ENCODE measurements at regions not wholly inside any gene's neighbourhood (a gene's known extent, or its start where the extent isn't known, plus 50 kb on each side); places are given as distances from the start of the nearest gene placed in this dataset.
"Not testable (repeated sequence)": the region's sequence is repeated elsewhere in the genome, so short reads cannot be mapped to it uniquely, and the experiment has no call there.

DNA sequence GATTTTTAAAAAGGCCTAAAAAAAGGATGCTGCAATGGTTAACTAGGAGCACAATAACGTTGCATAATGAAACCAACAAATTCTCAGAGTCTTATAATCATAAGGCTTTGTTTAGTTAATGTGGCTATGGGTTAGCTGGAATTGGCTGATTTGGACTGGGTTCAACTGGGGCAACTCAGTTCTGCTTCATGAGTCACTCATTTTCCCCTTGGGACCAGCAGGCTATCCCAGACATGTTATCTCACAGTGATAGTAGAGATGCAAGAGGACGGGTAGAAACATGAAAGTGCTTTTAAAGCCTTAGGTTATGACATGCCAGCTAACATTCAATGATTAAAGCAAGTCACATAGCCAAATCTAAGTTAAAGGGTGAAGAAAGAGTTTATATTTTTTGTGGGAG lies 189.2 kb upstream of the GK2 start:
- no peak overlapping the region for H3K4me3 ChIP-seq (ENCODE audit: low read depth, low read length)
- no peak for DNase-seq (ENCODE audit: low read depth)
- TF ChIP-seq, protein P1, sequence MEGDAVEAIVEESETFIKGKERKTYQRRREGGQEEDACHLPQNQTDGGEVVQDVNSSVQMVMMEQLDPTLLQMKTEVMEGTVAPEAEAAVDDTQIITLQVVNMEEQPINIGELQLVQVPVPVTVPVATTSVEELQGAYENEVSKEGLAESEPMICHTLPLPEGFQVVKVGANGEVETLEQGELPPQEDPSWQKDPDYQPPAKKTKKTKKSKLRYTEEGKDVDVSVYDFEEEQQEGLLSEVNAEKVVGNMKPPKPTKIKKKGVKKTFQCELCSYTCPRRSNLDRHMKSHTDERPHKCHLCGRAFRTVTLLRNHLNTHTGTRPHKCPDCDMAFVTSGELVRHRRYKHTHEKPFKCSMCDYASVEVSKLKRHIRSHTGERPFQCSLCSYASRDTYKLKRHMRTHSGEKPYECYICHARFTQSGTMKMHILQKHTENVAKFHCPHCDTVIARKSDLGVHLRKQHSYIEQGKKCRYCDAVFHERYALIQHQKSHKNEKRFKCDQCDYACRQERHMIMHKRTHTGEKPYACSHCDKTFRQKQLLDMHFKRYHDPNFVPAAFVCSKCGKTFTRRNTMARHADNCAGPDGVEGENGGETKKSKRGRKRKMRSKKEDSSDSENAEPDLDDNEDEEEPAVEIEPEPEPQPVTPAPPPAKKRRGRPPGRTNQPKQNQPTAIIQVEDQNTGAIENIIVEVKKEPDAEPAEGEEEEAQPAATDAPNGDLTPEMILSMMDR (IDR thresholded peaks at IDR 0.05; ENCODE audit: control insufficient read depth, extremely low read depth, insufficient read depth): no peak

DNA sequence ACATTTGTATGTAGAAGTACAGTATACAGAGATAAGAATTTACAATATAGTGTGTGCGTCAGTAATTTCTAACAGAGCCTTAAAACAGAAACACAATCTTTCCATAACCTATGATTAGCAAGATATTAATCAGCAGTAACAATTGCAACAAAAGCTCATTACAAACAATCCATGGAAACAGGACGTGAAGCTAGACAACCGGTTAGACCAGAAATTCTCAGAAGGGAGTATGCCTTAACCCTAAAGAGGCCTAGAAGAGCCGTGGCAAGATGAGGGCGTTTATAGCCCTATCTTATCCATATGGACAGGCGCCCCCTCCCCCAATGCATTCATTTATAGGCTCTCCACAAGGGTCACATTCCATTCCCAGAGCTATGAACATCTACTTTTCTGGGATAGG lies 184.2 kb upstream of the GK2 start:
- not testable (repeated sequence) for H3K4me3 ChIP-seq (ENCODE audit: low read depth, low read length); DNase-seq (ENCODE audit: low read depth)

DNA sequence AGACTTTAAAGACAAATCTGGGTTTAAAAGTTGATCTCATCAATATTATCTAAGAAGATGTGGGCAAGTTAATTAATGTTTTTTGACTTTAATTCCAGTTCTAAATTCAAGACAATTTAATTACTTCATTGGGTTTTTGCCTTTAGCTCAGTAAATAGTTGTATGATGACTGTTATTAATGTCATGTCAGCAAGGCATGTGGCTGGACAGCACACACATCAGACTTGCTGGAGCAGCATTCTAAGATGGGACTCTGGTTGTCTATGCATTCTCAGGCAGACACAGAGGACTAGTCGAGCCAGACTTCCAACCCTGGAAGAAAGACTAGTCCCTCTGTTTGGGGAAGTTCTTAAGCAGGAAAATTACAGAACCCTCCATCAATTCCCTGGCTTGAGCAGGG lies 180.7 kb upstream of the GK2 start:
- TF ChIP-seq, protein P1 (IDR thresholded peaks at IDR 0.05; ENCODE audit: control insufficient read depth, extremely low read depth, insufficient read depth): no peak
- no peak overlapping the region for H3K4me3 ChIP-seq (ENCODE audit: low read depth, low read length)
- no peak for DNase-seq (ENCODE audit: low read depth)

DNA sequence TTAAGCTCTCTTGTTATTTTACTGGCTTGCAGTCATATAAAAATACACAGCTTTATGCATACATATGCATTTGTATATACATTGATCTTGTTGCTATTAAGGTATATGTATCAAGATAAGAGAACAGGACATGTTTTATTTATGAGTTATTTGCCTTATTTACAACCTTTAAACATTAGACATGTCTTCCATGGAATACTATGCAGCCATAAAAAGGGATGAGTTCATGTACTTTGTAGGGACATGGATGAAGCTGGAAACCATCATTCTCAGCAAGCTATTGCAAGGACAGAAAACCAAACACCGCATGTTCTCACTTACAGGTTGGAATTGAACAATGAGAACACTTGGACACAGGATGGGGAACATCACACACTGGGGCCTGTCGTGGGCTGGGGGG lies 179.2 kb upstream of the GK2 start:
- H3K4me3 ChIP-seq (ENCODE audit: low read depth, low read length); DNase-seq (ENCODE audit: low read depth): not testable (repeated sequence)

DNA sequence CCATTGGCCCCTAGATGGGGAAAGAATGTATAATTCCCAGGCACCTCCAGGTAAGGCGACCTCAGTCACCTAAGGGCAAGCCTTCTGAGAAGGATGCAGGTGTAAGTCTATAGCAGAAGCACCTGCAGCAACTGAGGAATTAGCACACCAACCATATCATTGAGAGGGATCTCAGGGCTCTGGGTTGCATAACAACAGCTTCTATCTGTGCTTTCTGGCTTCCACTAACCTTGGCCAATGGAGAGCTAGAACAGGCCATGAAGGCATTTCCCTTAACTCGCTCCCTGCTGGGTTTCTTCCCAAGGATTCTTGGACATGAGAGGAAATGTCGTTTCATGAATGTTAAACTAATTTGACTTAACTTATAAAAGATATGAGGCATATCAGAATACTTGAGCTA lies 177.8 kb upstream of the GK2 start:
- DNase-seq (ENCODE audit: low read depth): no peak
- TF ChIP-seq, protein P1 (IDR thresholded peaks at IDR 0.05; ENCODE audit: control insufficient read depth, extremely low read depth, insufficient read depth): no peak
- H3K4me3 ChIP-seq (ENCODE audit: low read depth, low read length): no peak overlapping the region

DNA sequence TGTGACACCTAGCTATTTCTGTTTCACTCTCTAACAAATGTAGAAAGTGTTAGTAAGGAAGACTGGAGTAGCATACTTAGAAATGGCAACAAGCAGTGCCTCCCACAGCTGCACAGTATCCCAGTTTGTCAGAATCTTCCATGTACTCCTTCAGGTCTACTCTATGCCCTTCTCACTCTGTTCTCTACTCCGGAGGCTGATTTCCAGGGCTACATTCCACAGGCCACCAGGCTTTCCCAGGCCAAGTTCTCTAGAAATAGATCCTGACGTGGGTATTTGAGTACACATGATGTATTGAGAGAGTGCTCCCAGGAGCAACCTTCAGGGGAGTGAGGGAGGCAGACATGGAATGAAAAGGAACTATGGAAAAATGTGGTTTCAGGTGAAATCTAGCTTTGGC lies 177.3 kb upstream of the GK2 start:
- DNase-seq (ENCODE audit: low read depth): no peak
- no peak overlapping the region for H3K4me3 ChIP-seq (ENCODE audit: low read depth, low read length)
- TF ChIP-seq, protein P1 (IDR thresholded peaks at IDR 0.05; ENCODE audit: control insufficient read depth, extremely low read depth, insufficient read depth): no peak

DNA sequence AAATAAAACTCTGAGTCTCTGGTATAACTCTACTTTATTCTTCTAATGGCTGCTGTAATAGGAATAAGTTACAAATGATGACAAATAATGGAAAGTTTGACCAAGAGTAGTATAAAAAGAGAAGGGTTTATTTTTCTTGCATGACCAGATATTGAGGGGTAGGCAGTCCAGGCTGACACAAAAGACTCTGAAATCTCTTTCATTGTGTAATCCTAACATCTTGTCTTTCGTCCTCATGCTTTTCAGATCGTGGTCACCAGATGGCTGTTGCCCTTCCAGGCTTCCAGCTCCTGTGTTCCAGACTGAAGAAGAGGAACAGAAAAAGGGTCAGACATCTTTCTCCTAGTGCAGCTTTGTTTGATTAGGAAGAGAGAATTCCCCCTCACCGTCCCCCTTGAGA lies 176.9 kb upstream of the GK2 start:
- no peak overlapping the region for H3K4me3 ChIP-seq (ENCODE audit: low read depth, low read length)
- TF ChIP-seq, protein P1 (IDR thresholded peaks at IDR 0.05; ENCODE audit: control insufficient read depth, extremely low read depth, insufficient read depth): no peak
- DNase-seq (ENCODE audit: low read depth): no peak

DNA sequence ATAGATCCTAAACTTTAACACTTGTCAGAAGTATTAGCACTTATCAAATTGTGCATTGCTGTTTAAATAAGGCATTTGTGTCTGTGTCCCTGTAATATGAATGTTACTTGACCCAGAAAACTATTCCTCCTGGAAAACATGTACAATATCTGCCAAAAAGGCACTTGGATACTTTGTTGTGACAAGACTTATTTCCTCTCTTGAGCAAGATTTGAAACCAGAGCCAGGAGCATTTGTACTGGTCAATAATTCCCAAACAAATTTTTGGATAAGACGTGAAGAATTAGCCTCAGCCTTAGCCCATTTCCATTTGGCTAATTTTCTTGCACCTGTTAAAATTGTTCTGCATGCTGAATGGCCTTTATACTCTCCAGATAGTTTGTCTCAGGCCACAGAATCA lies 176.3 kb upstream of the GK2 start:
- no peak for DNase-seq (ENCODE audit: low read depth)
- H3K4me3 ChIP-seq (ENCODE audit: low read depth, low read length): no peak overlapping the region
- TF ChIP-seq, protein P1 (IDR thresholded peaks at IDR 0.05; ENCODE audit: control insufficient read depth, extremely low read depth, insufficient read depth): no peak

Measured in LNCaP clone FGC (cell line).